ENCODE measurements at regions not wholly inside any gene's neighbourhood (a gene's known extent, or its start where the extent isn't known, plus 50 kb on each side); places are given as distances from the start of the nearest gene placed in this dataset.

GRCh38 chr16:26295625-26296304, 604.0 kb downstream of the HS3ST4 start:
- DNase-seq: no peak

- no peak for DNase-seq
Observed at GRCh38 chr16:26301516-26301915, 609.8 kb downstream of the HS3ST4 start.

GRCh38 chr16:26316683-26317464, 625.1 kb downstream of the HS3ST4 start:
- no peak for DNase-seq

GRCh38 chr16:26317885-26318284, 626.1 kb downstream of the HS3ST4 start:
- DNase-seq: no peak

- DNase-seq: no peak
Observed at GRCh38 chr16:26330654-26331053, 638.9 kb downstream of the HS3ST4 start.

GRCh38 chr16:26334218-26335111, 642.7 kb downstream of the HS3ST4 start:
- DNase-seq: no peak

- DNase-seq: no peak
Observed at GRCh38 chr16:26335236-26335853, 643.6 kb downstream of the HS3ST4 start.

GRCh38 chr16:26342621-26343020, 650.9 kb downstream of the HS3ST4 start:
- DNase-seq: no peak

- DNase-seq: no peak
Observed at GRCh38 chr16:26344240-26344776, 652.5 kb downstream of the HS3ST4 start.

- DNase-seq: no peak
Observed at GRCh38 chr16:26344976-26345375, 653.2 kb downstream of the HS3ST4 start.

GRCh38 chr16:26345966-26346365, 654.2 kb downstream of the HS3ST4 start:
- no peak for DNase-seq

GRCh38 chr16:26348095-26348494, 656.3 kb downstream of the HS3ST4 start:
- DNase-seq: no peak

- no peak for DNase-seq
Observed at GRCh38 chr16:26360867-26361266, 669.1 kb downstream of the HS3ST4 start.

- DNase-seq: no peak
Observed at GRCh38 chr16:26363581-26363980, 671.8 kb downstream of the HS3ST4 start.

- no peak for DNase-seq
Observed at GRCh38 chr16:26365161-26365940, 673.6 kb downstream of the HS3ST4 start.

- DNase-seq: no peak
Observed at GRCh38 chr16:26371349-26371869, 679.6 kb downstream of the HS3ST4 start.

- no peak for DNase-seq
Observed at GRCh38 chr16:26374279-26374925, 682.6 kb downstream of the HS3ST4 start.

- DNase-seq: no peak
Observed at GRCh38 chr16:26382586-26382985, 684.1 kb upstream of the C16orf82 start.

- no peak for DNase-seq
Observed at GRCh38 chr16:26386096-26386495, 680.6 kb upstream of the C16orf82 start.

- DNase-seq: no peak
Observed at GRCh38 chr16:26391833-26392232, 674.9 kb upstream of the C16orf82 start.

GRCh38 chr16:26394409-26394808, 672.3 kb upstream of the C16orf82 start:
- DNase-seq: no peak
